Stimulated activated CD4-positive, alpha-beta T cell treated with anti-CD3 and anti-CD28 coated beads, Interleukin-1b, Interleukin-23, amount 100 ng/mL, for 48 hours (primary cell): ENCODE measurements at regions not wholly inside any gene's neighbourhood (a gene's known extent, or its start where the extent isn't known, plus 50 kb on each side); places are given as distances from the start of the nearest gene placed in this dataset.
A peak's percentile ranks its signal among the peaks of the same experiment; 100 is the strongest.
"Not testable (repeated sequence)": the region's sequence is repeated elsewhere in the genome, so short reads cannot be mapped to it uniquely, and the experiment has no call there.

ENCODE experiments used
- DNase-seq: peaks from one replicate; pipeline ENCODE4 v3.0.0-alpha.2; 2020

- no peak for DNase-seq
Observed at GRCh38 chr6:149127212-149127611, 190.3 kb upstream of the TAB2 start.

GRCh38 chr6:149128489-149129145 is 188.9 kb upstream of the TAB2 start:
- DNase-seq, result peak; percentile 15

- DNase-seq, result peak; percentile 32
Observed at GRCh38 chr6:149129371-149130077, 188.0 kb upstream of the TAB2 start.

GRCh38 chr6:149130090-149130489 is 187.4 kb upstream of the TAB2 start:
- DNase-seq, result no peak

- DNase-seq, result no peak
Observed at GRCh38 chr6:149130508-149130907, 187.0 kb upstream of the TAB2 start.

GRCh38 chr6:149131891-149132290 is 185.6 kb upstream of the TAB2 start:
- DNase-seq, result no peak

GRCh38 chr6:149132336-149132735 is 185.2 kb upstream of the TAB2 start:
- DNase-seq, result no peak

GRCh38 chr6:149134511-149134933 is 183.0 kb upstream of the TAB2 start:
- no peak for DNase-seq

GRCh38 chr6:149135809-149136208 is 181.7 kb upstream of the TAB2 start:
- DNase-seq, result no peak

- DNase-seq, result no peak
Observed at GRCh38 chr6:149136273-149136912, 181.1 kb upstream of the TAB2 start.

- no peak for DNase-seq
Observed at GRCh38 chr6:149136913-149137286, 180.6 kb upstream of the TAB2 start.

GRCh38 chr6:149137594-149137993 is 179.9 kb upstream of the TAB2 start:
- DNase-seq, result no peak

GRCh38 chr6:149138089-149138488 is 179.4 kb upstream of the TAB2 start:
- DNase-seq, result no peak

GRCh38 chr6:149138699-149139294 is 178.7 kb upstream of the TAB2 start:
- DNase-seq, result no peak

GRCh38 chr6:149139782-149140136 is 177.8 kb upstream of the TAB2 start:
- no peak for DNase-seq

- peak; percentile 78 for DNase-seq
Observed at GRCh38 chr6:149140137-149140909, 177.2 kb upstream of the TAB2 start.

GRCh38 chr6:149140910-149141290 is 176.6 kb upstream of the TAB2 start:
- DNase-seq, result no peak

- no peak for DNase-seq
Observed at GRCh38 chr6:149142924-149143429, 174.5 kb upstream of the TAB2 start.

GRCh38 chr6:149145800-149146199 is 171.7 kb upstream of the TAB2 start:
- DNase-seq, result not testable (repeated sequence)

GRCh38 chr6:149147195-149147594 is 170.3 kb upstream of the TAB2 start:
- no peak for DNase-seq

- no peak for DNase-seq
Observed at GRCh38 chr6:149147938-149148718, 169.4 kb upstream of the TAB2 start.

GRCh38 chr6:149149653-149150052 is 167.9 kb upstream of the TAB2 start:
- DNase-seq, result no peak
